ENCODE measurements at regions not wholly inside any gene's neighbourhood (a gene's known extent, or its start where the extent isn't known, plus 50 kb on each side); places are given as distances from the start of the nearest gene placed in this dataset.

GRCh38 chr18:67337696-67338095, 178.8 kb downstream of the DSEL start:
- TF ChIP-seq CTCF (IDR thresholded peaks at IDR 0.05), result no peak
- TF ChIP-seq SMAD4 (CRISPR knock-in tag; IDR thresholded peaks at IDR 0.05), result no peak
